B cell (primary cell): ENCODE measurements at regions not wholly inside any gene's neighbourhood (a gene's known extent, or its start where the extent isn't known, plus 50 kb on each side); places are given as distances from the start of the nearest gene placed in this dataset.

Experiments used
- CTCF ChIP-seq: fragments of 200-600 bp; IDR thresholded peaks from one replicate; pipeline ENCODE4 v1.8.0; 2022; ENCODE audit warnings: antibody characterized with exemption, mild to moderate bottlenecking
- EZH2 ChIP-seq: IDR thresholded peaks from 2 replicates; pipeline ENCODE4 v1.6.1; 2012; ENCODE audit warnings: borderline replicate concordance, low read depth, mild to moderate bottlenecking, moderate library complexity, low read length; ENCODE audit not compliant: insufficient read depth, poor library complexity, severe bottlenecking

GRCh38 chr7:84744385-84744784 lies 442.5 kb downstream of the SEMA3D start:
- TF ChIP-seq EZH2 (no peak), CTCF (no peak)
